ENCODE measurements at regions not wholly inside any gene's neighbourhood (a gene's known extent, or its start where the extent isn't known, plus 50 kb on each side); places are given as distances from the start of the nearest gene placed in this dataset.

DNA sequence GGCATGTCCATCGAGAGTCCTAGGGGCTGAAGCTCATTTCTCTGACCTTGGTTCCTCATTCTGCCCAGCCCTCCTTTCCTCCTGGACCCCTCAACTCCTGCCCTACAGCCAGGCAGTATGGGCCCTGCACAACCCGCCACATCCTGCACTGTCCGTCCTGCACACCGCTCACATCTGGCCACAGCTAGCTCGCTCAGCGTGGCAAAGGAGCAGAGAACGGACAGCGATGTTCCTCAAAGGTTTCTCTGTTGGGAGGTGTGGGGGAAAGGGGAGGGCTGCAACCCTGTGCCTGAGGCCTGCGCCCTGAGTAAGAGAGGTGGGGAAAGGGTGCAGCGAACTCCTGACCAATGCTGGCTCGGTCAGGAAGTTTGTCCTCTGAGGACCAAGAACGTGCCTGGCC, 90.1 kb downstream of the PXDC1 start:
- FAIRE-seq (no peak), DNase-seq (ENCODE audit: insufficient read length, low spot score) (no peak)
- TF ChIP-seq, protein P1, sequence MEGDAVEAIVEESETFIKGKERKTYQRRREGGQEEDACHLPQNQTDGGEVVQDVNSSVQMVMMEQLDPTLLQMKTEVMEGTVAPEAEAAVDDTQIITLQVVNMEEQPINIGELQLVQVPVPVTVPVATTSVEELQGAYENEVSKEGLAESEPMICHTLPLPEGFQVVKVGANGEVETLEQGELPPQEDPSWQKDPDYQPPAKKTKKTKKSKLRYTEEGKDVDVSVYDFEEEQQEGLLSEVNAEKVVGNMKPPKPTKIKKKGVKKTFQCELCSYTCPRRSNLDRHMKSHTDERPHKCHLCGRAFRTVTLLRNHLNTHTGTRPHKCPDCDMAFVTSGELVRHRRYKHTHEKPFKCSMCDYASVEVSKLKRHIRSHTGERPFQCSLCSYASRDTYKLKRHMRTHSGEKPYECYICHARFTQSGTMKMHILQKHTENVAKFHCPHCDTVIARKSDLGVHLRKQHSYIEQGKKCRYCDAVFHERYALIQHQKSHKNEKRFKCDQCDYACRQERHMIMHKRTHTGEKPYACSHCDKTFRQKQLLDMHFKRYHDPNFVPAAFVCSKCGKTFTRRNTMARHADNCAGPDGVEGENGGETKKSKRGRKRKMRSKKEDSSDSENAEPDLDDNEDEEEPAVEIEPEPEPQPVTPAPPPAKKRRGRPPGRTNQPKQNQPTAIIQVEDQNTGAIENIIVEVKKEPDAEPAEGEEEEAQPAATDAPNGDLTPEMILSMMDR (IDR thresholded peaks at IDR 0.05; ENCODE audit: insufficient read depth, missing control alignments), result no peak

DNA sequence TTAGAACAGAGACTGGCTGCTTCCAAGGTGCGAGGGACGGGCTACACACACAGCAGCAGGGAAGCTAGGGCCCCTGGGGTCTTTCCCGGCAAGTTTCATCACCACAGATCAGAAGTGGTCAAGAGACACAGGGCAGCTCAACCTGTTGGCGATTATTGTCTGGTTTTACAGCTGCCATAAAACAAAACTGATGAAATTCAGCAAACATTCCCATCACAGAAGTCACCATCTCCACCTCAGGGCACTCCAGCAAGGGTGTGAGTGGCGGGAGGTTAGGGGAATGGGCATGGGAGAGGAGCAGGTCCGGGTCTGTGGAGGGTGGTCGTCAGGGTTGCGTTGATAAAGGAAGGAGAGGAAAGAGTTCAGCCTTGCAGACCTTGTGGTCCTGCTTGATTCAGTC, 91.0 kb downstream of the PXDC1 start:
- TF ChIP-seq, protein P1 (IDR thresholded peaks at IDR 0.05; ENCODE audit: insufficient read depth, missing control alignments), result no peak
- FAIRE-seq (no peak), DNase-seq (ENCODE audit: insufficient read length, low spot score) (no peak)

DNA sequence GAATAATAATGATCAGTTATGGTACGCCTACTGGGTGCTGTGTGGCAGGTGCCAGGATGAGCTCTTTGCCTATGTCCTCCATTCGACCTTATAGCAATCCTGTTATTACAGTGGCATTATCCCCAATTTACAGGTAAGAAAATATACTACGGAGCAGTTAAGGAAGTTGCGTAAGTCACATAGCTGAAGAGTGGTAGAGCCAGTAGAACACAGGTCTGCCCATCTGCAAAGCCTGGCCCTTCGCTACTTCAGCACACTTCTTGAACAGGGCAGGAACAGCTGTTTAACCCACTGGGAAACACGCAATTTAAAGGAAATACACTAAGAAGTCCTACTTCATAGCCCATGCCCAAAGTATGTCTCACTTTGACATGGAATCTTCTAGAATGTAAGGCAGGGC, 91.8 kb downstream of the PXDC1 start:
- TF ChIP-seq, protein P1 (IDR thresholded peaks at IDR 0.05; ENCODE audit: insufficient read depth, missing control alignments), result no peak
- no peak for DNase-seq (ENCODE audit: insufficient read length, low spot score)

DNA sequence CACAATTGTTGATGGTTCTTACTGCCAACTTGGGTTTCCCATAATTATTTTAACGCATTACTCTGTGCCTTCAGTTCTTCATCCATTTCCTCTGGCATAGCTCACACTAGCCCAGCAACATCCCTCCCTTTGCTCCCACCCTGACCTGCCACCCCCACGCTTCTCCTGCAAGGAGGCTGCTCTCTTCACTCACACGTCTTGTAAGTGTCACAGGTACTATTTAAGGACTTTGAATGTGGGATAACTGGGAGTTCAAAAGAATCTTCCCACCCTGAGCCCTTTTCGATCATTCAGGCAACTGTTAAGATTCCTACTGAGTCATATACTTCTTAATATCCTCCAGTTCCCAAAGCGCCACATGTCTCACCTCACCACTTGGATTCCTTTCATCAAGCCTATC, 95.4 kb downstream of the PXDC1 start:
- TF ChIP-seq, protein P1 (IDR thresholded peaks at IDR 0.05; ENCODE audit: insufficient read depth, missing control alignments), result no peak

More for the DNA sequence above, 91.8 kb downstream of the PXDC1 start:
- FAIRE-seq, result no peak

DNA sequence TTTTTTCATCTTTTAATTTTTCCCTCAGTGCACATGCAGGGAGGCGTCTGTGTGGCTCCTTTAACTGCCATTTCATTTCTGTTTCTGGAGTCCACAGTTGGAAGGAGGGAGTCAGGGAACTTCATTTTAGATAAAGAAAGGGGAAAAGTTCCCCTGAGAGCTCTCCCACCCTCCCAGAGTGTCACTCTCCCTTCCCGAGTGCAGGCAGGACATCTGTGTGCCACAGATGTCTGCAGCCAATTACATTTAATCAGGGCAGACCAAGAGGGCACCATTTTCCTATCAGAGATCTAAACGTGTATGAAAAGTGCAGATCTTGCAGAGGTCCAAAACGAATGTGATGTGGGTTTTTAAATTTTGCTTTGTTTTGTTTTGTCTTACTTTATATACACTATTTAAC, 96.6 kb downstream of the PXDC1 start:
- TF ChIP-seq, protein P1 (IDR thresholded peaks at IDR 0.05; ENCODE audit: insufficient read depth, missing control alignments), result no peak
- FAIRE-seq (no peak), DNase-seq (ENCODE audit: insufficient read length, low spot score) (no peak)

More for the DNA sequence above, 95.4 kb downstream of the PXDC1 start:
- DNase-seq (ENCODE audit: insufficient read length, low spot score) (no peak), FAIRE-seq (no peak)

DNA sequence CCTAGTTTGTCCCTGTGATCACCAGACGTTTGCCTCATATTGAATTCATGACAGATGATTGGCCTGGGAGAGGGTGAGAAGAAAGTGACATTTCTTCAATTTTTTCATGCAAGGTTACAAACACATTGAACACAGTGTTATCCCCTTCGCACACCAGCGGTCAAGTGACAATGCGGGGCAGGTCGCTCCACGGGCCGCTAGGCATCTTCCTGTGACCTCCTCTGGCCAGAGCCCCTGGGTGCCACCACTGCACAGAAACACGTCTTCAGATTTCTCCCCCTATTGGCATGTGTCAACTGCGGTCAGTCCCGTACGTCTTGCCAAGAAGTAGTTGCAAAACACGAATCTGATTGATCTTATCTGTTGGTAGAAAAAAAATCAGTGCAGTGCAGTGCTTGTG, 97.1 kb downstream of the PXDC1 start:
- no peak for FAIRE-seq
- no peak for DNase-seq (ENCODE audit: insufficient read length, low spot score)
- TF ChIP-seq, protein P1 (IDR thresholded peaks at IDR 0.05; ENCODE audit: insufficient read depth, missing control alignments), result no peak

DNA sequence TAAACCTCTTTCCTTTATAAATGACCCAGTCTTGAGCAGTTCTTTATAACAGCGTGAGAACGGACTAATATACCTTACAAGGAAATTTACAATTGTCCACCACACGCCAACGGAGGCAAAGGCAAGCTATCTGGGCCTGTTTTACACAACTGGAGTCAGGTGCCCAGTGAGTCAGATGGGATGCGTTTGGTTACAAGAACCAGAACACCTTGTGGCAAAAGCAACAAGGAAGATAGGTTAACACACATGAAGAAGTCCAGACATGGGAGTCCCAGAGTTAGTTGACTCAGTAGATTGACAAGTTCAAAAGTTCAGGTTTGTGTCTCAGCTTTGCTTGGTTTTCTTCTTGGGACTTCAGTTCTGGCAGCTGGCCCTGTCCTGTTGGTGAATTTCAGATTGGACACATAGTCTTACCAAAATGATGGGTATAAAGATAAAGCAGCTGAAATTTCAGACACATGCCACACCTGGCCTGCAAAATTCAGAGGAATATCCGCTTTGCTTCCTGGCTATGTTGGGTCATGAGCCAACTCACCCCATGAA, 97.9 kb downstream of the PXDC1 start:
- TF ChIP-seq, protein P1 (IDR thresholded peaks at IDR 0.05; ENCODE audit: insufficient read depth, missing control alignments), result no peak
- FAIRE-seq, result no peak

More for the DNA sequence above, 97.9 kb downstream of the PXDC1 start:
- no peak for DNase-seq (ENCODE audit: insufficient read length, low spot score)
